Activated CD8-positive, alpha-beta memory T cell treated with anti-CD3 and anti-CD28 coated beads for 24 hours (primary cell): ENCODE measurements at regions not wholly inside any gene's neighbourhood (a gene's known extent, or its start where the extent isn't known, plus 50 kb on each side); places are given as distances from the start of the nearest gene placed in this dataset.

ENCODE experiments used
- DNase-seq: peaks from one replicate; pipeline ENCODE4 v3.0.0-alpha.2; 2020

DNA sequence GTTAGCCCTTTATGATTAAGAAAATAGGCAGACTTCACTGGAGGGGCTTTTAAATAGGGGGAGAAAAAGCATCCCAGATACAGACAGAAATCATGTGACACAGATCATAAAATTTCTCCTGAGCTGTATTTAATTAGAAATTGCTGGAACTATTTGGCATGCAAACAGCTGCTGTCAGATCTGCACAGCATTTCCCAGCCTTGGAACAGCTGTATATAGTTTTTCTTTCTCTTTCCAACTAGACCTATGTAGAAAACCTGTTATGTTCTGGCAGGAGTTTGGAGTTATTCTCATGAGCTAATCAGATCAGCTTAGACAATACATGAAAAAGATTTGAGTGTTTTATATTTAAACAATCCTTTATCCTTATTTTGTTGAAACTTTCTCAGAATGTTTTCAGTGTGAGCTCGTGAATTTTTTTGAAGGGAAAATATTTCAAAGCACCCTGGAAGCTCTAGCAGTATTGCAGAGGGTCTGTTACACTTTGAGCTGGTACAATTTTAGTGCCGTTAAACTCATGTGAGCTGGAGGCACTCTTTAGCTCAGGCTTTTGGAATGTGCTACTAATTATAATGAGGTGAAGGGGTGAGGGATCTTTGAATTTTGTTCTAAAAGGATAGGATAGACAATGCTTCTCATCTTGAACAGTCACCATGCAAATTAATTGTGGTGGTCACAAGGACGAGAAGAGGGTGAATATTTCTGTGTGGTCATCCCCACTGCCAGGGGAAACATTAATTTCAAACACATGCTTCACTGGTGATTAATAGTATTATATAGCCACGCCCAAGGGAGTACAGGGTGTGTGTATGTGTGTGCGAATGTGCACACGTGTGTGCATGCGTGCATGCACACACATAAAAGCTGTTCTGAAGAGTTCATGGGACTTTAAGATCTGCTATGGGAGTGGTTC lies 239.4 kb upstream of the FBXL7 start:
- no peak for DNase-seq

DNA sequence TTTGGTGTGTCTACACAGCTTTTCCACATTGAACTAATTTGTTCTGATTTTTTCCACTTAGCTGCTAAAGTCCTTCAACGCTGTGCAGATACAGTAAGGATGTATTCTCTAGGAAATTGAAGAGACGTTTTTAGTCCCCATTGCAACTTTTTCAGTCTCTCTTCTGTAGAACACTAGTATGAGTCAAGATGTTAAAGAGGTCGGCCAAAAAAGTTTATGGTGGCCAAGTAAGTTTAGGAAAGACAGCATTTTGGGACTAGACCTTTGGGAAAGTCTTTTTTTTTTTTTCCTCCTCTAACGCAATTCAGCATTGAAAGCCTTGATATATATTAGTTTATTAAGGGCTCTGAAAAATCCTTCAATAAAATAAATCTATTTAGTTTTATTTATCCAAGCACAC lies 243.5 kb upstream of the FBXL7 start:
- no peak for DNase-seq

DNA sequence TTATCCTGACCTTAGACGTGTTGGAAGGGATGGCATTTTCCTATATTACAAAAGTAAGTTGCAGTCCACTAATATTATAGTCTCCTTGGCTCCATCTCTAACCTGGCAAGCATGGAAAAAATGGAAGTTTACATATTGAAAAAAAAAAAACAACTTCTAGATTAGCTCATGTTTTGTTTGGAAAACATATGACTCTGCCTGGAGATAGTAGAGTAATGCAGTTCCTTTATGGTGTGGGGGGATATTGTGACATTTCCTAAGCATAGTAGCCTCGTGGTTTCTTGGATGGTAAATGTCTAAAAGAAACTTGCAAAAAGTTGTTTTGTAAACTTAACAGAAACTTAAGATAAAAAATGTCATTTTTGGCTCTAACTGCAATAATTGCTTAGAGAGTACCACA lies 244.4 kb upstream of the FBXL7 start:
- no peak for DNase-seq

- no peak for DNase-seq
These were observed 245.4 kb upstream of the FBXL7 start for GRCh38 chr5:15254607-15255006.

DNA sequence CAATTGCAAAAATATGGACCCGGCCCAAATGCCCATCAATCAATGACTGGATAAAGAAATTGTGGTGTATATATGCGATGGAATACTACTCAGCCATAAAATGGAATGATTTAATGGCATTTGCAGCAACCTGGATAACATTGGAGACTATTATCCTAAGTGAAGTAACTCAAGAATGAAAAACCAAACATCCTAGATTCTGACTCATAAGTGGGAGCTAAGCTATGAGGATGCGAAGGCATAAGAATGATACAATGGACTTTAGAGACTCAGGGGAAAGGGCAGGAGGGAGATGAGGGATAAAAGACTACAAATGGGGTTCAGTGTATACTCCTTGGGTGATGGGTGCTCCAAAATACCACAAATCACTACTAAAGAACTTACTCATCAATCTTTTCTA lies 247.6 kb upstream of the FBXL7 start:
- no peak for DNase-seq

DNA sequence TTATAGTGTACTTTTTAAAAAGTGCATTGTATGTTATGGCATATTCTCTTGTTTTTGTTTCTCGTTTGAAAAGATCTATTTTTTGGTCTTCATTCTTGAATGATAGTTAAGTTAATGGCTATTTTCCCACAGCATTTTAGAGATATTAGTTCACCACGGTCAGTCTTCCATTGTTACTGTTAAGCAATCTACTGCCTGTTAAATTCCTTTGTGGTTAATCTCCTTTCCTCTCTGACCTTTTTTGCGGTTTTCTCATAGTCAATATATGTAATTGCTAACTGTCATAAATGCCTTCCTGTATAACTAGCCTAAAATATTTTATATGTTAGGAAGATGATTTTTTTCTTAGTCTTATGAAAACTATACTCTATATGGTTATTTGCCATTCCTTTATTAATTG lies 250.8 kb upstream of the FBXL7 start:
- DNase-seq: no peak

GRCh38 chr5:15248731-15249130 lies 251.2 kb upstream of the FBXL7 start:
- DNase-seq: no peak

GRCh38 chr5:15245913-15246312 lies 254.1 kb upstream of the FBXL7 start:
- no peak for DNase-seq

GRCh38 chr5:15243301-15244020 lies 256.5 kb upstream of the FBXL7 start:
- DNase-seq: no peak

- DNase-seq: no peak
These were observed 258.7 kb upstream of the FBXL7 start for GRCh38 chr5:15241216-15241821.

DNA sequence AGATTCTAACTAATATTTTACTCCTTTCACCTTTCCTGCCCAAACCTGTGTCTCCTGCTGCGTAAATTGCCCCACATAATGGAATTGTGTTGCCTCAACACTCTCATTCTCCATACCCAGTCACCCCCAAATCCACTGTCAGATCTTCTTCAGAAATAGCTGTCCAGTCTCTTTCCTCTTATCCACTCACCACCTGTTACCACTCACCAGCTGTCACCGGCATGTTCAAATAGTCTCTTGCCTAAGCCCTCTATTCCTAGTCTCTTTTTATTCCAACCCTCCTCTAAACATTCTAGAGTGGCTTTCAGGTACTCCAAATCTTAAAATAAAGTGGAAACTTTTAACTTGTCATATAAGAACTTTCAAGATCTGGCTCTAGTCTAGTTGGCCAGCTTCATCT lies 262.0 kb upstream of the FBXL7 start:
- DNase-seq: no peak

- no peak for DNase-seq
These were observed 263.0 kb upstream of the FBXL7 start for GRCh38 chr5:15236911-15237508.

- no peak for DNase-seq
These were observed 265.1 kb upstream of the FBXL7 start for GRCh38 chr5:15234911-15235310.

GRCh38 chr5:15234366-15234765 lies 265.6 kb upstream of the FBXL7 start:
- DNase-seq: no peak

DNA sequence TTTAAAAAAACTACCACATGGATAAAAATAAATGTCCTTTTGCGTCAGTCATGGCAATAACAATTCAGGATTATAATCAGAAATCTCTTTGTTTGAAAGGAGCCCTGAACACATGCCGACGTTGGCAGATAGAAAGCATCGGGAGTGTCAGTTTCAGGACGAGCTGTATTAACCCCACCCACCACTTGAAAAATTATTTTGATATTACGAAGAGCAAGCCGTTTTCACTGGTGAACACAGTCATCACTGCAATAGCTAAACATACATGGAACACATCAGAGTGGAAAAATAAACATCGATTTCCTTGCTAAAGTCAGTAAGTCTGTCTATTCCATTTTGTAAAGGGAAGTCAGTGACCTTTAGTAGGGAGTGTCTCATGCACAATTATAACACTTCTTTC lies 266.4 kb upstream of the FBXL7 start:
- no peak for DNase-seq

GRCh38 chr5:15222156-15222555 lies 277.8 kb upstream of the FBXL7 start:
- no peak for DNase-seq

DNA sequence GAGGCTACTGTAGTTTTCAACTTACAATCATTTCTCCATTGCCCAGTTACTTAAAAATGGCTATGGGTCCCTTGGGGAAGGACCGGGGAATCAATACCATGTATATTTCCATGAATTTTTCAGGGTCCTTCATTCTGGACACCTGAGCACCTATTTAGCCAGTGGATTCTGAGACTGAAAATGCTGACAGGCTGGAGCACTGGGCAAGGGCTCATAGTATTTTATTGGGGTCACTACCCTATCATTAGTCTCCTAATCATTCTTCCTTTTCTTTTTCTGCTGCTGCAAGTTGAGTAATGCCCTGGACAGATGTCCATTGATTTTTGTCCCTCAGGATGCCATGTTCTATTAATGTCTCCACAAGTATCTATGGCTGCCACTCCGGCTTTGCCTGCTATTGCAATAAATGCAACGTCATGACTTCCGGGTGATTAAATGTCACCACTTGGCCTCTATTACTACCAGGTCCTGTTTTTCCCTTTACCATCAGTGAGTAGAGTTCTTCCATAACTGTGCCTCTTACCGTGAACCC lies 279.3 kb upstream of the FBXL7 start:
- no peak for DNase-seq

DNA sequence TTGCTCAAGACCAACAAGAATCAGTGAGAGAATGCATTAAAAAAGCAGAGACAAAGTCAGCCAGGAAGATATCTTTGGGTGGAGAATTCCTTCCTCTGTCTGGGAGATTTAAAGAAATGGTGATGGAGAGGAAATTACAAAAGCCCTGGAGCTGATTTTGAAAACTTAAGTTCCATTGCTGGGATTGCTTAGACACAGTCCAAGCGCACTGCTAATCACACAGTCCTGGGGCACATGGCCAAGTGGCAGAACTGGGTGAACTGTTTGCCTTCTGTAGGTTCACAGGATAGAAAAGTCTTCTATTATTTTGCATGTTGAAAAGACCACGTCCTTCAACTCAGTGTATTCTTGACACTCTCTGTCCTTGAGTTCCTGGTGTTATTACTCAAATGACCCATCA lies 284.9 kb upstream of the FBXL7 start:
- no peak for DNase-seq

DNA sequence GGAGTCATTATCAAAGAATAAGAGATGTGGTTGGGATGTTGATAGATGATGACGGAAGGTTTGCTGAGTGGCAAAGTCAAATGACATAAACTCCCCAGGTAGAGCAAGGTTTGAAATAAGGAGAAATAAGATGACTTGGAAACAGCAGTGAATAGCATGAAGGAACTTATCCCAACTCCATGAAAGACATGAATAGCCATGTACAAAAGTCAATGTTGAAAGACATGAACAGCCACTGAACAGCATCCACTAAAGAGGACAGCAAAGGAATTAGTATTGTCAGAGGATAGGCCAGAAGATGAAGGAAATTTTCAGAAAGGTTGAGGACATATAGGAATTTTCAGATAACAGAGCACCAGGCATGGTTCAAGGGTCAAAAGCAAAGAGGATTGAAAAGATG lies 286.0 kb upstream of the FBXL7 start:
- no peak for DNase-seq

DNA sequence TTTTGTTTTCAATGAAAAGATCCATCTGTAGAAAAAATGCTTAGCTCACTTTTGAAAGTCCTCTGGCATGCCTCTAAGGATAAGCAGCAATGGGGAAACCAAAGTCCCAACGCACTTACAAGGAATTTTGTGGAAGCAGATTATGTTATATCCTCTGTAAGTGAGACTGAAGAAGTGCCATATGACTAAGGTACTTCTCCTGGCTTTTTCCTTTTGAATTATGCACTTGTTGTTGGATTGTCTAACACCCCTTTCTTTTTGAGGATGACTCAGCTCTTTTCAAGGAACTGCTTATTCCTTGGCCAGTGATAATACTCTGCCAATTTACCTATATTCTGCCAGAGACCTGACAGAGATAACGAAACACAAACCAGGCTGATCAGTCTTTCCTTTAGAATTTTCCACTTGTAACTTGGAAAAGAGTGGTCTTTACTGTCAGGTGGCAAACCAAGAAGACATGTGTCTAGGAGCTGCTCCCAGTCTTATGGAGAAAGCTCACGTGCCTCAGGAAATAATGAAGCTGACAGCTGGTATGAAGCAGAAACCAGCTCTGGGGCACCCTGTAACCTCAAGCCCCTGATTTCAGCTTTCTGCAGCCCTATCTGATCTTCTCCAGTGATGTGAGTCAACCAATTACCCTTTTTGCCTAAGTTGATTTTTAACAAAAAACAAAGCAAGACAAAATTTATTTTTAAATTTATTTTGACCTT lies 290.8 kb upstream of the FBXL7 start:
- DNase-seq: no peak

DNA sequence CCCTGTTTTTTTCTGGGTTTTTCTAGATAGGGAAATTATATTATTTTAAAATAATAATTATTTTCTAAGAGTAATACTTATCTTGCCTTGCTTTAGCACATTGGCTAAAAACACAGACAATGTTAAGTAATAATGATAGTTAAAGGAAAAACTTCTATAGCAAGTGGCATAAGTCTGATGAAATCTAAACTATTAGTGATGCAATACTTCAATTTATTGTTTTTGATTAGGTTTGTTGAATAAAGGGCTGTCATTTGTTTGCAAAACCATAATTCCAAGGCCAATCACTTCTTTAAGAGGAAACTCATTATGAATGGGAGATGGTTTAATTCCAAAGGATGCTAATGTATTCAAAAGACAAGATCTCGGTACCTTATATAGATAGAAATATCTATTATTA lies 293.8 kb upstream of the FBXL7 start:
- DNase-seq: no peak

DNA sequence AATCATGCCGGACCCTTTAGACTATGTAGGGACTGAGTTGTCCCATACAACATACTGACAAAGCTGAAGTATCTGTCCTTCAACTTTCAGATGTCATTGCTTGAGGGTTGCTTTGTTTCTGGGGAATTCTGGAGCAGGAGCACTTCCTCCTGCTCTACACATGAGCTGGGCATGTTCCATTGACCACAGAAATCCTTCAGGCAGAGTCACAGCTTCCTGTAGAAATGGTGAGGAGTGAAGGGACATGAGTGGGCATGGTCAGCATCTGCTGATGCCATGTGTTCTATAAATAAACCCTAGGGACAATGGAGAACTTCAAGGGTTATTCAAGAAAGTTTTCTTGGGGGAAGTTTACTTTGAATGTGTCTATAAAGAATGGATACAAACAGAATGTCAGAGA lies 296.6 kb upstream of the FBXL7 start:
- no peak for DNase-seq

GRCh38 chr5:15191012-15191411 lies 309.0 kb upstream of the FBXL7 start:
- DNase-seq: no peak
